Smooth muscle cell (in vitro differentiated cells): ENCODE measurements at regions not wholly inside any gene's neighbourhood (a gene's known extent, or its start where the extent isn't known, plus 50 kb on each side); places are given as distances from the start of the nearest gene placed in this dataset. TPM values are rescaled to one million over a fixed set of nuclear protein-coding genes. Genes with fewer than 3 reads are reported as not detected.

Source experiments
- microRNA-seq: library from miRNA; unstranded; fragments of <30 nt; microRNA quantifications from one replicate; pipeline ENCODE4, GENCODE V29; 2016; ENCODE audit warnings: borderline number of aligned reads
- small RNA-seq: library from RNA; depleted of rRNA; stranded (forward); fragments of <200 nt; gene quantifications from one replicate; pipeline ENCODE3, GENCODE V24; 2014

Small RNA genes in the stretch of these regions (microRNA-seq; reads per million reads assigned to microRNA genes)
- gene MIR4778 = not detected

Small RNA genes in the stretch of these regions (small RNA-seq; reads per million reads assigned to genes)
- gene MIR4778 (not detected), gene RN7SL635P (not detected), gene VTRNA2-2P (not detected)
